T-helper 1 cell treated with Interleukin-12 subunit alpha and Interleukin-12 subunit beta and Interleukin-4 antibody, amounts not matched to agents 30 μg/mL and 1 μg/mL, for 36 hours (primary cell): ENCODE measurements at regions not wholly inside any gene's neighbourhood (a gene's known extent, or its start where the extent isn't known, plus 50 kb on each side); places are given as distances from the start of the nearest gene placed in this dataset.
"Not testable (repeated sequence)": the region's sequence is repeated elsewhere in the genome, so short reads cannot be mapped to it uniquely, and the experiment has no call there.

Source experiments
- H3K27ac Mint-ChIP-seq: one replicate; pipeline ENCODE4 v1.8.0; 2021; ENCODE audit warnings: mild to moderate bottlenecking, mixed read lengths
- H3K27me3 Mint-ChIP-seq: one replicate; pipeline ENCODE4 v1.8.0; 2021; ENCODE audit warnings: low read depth, mixed read lengths
- H3K36me3 Mint-ChIP-seq: one replicate; pipeline ENCODE4 v1.8.0; 2021; ENCODE audit warnings: low read depth, mixed read lengths
- H3K4me1 Mint-ChIP-seq: one replicate; pipeline ENCODE4 v1.8.0; 2021; ENCODE audit warnings: low read depth, mixed read lengths
- H3K4me3 Mint-ChIP-seq: one replicate; pipeline ENCODE4 v1.8.0; 2021; ENCODE audit warnings: mild to moderate bottlenecking, moderate library complexity, mixed read lengths
- H3K9me3 Mint-ChIP-seq: one replicate; pipeline ENCODE4 v1.8.0; 2021; ENCODE audit warnings: mixed read lengths

DNA sequence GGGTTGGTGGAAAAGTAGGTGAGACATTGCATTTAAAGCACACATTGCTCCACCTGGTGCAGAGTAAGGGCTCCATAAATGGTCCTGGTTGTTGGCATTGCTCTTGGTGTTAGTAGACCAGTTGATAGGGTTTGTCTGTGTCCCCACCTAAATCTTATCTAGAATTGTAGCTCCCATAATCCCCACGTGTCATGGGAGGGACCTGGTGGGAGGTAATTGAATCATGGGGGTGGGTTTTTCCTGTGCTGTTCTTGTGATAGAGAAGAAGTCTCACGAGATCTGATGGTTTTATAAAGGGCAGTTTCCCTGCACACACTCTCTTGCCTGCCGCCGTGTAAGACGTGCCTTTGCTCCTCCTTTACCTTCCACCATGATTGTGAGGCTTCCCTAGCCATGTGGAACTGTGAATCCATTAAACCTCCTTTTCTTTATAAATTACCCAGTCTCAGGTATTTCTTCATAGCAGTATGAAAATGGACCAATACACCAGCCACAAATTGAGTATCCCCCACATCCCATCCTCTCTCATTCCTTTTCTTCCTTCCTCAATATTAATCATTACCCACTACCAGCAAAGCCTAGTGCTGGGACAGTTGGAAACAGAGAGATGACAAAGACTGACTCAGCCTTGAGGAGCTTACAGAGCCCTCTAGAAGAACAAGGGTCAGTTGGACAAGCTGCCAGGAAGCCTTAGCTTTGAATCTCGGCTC is 285.9 kb upstream of the CRY1 start:
- H3K27me3 Mint-ChIP-seq, H3K9me3 Mint-ChIP-seq, H3K4me3 Mint-ChIP-seq, H3K27ac Mint-ChIP-seq, H3K36me3 Mint-ChIP-seq: not testable (repeated sequence)
- peaks cover 12% of the 10 kb centered on the region for H3K4me1 Mint-ChIP-seq

DNA sequence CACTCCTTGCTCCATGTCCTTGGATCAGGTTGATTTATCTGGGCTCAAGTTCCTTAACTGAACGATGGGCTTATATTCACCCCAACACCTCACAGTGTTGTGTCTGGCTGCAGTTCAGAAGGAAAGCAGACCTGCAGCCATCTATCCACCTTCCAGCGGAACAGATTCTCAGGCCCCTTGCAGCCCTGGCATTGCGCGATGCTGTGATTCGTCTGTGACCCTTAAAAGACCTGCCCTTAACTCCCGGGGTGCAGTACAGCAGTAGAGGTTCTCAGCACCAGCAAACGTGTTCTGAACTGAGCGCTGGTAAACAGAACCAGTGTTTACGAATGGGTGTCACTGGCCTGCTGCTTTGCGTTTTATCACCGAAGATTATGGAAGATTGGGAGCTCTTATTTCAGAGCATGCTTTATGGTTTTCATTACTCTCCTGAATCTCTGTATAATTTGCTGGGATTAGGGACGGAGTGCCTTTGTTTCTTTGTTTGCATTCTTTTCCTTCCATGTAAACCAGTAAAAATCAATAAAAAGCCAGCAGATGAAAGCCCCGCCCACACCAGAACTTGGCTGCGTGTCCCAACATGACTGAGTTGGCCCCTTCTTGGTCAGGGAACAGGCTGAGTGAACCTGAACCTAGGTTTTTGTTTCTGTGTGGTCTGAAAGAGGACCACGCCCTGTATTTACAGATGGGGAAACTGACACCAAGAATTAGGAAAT is 286.7 kb upstream of the CRY1 start:
- Mint-ChIP-seq H3K27ac (no peak overlapping the region), H3K27me3 (no peaks in the 10 kb centered on the region), H3K36me3 (no peaks in the 10 kb centered on the region), H3K4me3 (no peak overlapping the region), H3K9me3 (no peaks in the 10 kb centered on the region), H3K4me1 (peaks cover 7% of the 10 kb centered on the region)

DNA sequence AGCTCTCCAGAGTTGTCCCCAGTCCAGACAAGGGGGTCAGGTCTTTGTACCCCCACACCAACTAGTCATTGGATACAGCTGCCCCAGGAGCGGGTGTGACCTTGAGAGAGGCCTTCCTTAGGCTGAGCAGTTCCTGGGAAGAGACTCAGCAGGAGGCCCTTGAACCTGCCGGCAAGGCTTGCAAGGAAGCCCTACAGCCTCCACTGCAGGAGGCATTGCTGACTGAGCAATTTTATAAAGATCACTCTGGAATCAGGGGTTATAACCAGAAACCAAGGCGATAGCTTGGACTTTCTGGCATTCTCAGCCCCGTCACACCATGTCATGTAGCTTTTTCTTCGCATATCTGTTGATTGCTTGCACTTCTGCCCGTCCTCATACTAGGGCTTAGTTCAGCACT is 291.3 kb upstream of the CRY1 start:
- H3K4me3 Mint-ChIP-seq: no peak overlapping the region
- H3K27ac Mint-ChIP-seq: no peak overlapping the region
- H3K36me3 Mint-ChIP-seq: peaks cover 4% of the 10 kb centered on the region
- H3K27me3 Mint-ChIP-seq: no peaks in the 10 kb centered on the region
- H3K9me3 Mint-ChIP-seq: peaks cover 12% of the 10 kb centered on the region
- H3K4me1 Mint-ChIP-seq: peaks cover 19% of the 10 kb centered on the region

DNA sequence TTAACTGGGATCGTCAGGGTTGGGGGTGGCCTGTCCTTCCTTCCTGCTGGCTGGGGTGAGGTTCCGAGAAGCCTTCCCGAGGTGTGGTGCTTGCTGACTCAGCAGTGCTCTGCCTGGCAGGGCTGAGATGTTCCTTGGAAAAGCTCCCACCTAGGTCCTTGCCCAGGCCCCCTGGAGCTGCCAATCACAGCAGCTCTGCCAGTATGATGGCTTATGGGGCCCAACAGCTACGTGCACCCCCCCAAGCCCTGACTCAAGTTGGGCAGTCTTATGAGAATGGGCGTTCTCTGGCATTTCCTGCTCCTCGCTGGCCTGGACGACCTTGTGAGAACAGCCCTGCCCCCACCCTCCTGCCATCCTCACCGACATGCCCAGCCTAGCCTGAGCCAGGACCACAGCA is 292.2 kb upstream of the CRY1 start:
- Mint-ChIP-seq H3K4me1 (peaks cover 26% of the 10 kb centered on the region), H3K4me3 (no peak overlapping the region), H3K36me3 (peaks cover 6% of the 10 kb centered on the region), H3K9me3 (peaks cover 15% of the 10 kb centered on the region), H3K27me3 (no peaks in the 10 kb centered on the region), H3K27ac (no peak overlapping the region)

GRCh38 chr12:107386569-107386968 is 293.2 kb upstream of the CRY1 start:
- H3K27me3 Mint-ChIP-seq: no peaks in the 10 kb centered on the region
- peaks cover 32% of the 10 kb centered on the region for H3K4me1 Mint-ChIP-seq
- H3K4me3 Mint-ChIP-seq: no peak overlapping the region
- H3K27ac Mint-ChIP-seq: no peak overlapping the region
- H3K9me3 Mint-ChIP-seq: peaks cover 15% of the 10 kb centered on the region
- peaks cover 6% of the 10 kb centered on the region for H3K36me3 Mint-ChIP-seq

DNA sequence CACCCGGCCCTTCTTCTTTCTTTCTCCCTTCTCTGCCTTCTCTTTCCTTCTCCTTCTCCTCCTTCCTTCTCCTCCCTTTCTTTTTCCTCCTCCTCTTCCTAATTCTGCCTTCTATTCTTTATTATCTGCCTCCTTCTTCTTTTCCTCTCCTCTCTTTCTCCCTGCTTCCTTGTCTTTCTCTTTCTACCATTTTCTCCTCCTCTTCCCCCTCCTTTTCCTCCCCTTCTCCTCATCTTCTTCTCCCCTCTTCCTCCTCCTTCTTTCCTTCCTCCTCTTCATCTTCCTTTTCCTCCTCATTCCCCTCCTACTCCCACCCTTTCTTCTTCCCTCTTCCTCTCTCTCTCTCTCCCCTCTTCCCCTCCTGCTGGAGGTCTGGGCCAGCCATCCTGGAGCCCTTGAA is 294.9 kb upstream of the CRY1 start:
- H3K27me3 Mint-ChIP-seq: no peaks in the 10 kb centered on the region
- H3K9me3 Mint-ChIP-seq: peaks cover 15% of the 10 kb centered on the region
- peaks cover 48% of the 10 kb centered on the region for H3K4me1 Mint-ChIP-seq
- H3K27ac Mint-ChIP-seq: no peak overlapping the region
- H3K36me3 Mint-ChIP-seq: peaks cover 6% of the 10 kb centered on the region
- no peak overlapping the region for H3K4me3 Mint-ChIP-seq

GRCh38 chr12:107390414-107390813 is 295.2 kb upstream of the PWP1 start:
- peaks cover 58% of the 10 kb centered on the region for H3K4me1 Mint-ChIP-seq
- H3K4me3 Mint-ChIP-seq: no peak overlapping the region
- peaks cover 15% of the 10 kb centered on the region for H3K9me3 Mint-ChIP-seq
- H3K36me3 Mint-ChIP-seq: peaks cover 6% of the 10 kb centered on the region
- no peaks in the 10 kb centered on the region for H3K27me3 Mint-ChIP-seq
- H3K27ac Mint-ChIP-seq: peak overlapping the region; percentile 74

GRCh38 chr12:107393043-107393717 is 292.4 kb upstream of the PWP1 start:
- H3K9me3 Mint-ChIP-seq: peaks cover 15% of the 10 kb centered on the region
- H3K27ac Mint-ChIP-seq: no peak overlapping the region
- H3K27me3 Mint-ChIP-seq: no peaks in the 10 kb centered on the region
- H3K4me3 Mint-ChIP-seq: no peak overlapping the region
- H3K36me3 Mint-ChIP-seq: peaks cover 6% of the 10 kb centered on the region
- peaks cover 53% of the 10 kb centered on the region for H3K4me1 Mint-ChIP-seq

DNA sequence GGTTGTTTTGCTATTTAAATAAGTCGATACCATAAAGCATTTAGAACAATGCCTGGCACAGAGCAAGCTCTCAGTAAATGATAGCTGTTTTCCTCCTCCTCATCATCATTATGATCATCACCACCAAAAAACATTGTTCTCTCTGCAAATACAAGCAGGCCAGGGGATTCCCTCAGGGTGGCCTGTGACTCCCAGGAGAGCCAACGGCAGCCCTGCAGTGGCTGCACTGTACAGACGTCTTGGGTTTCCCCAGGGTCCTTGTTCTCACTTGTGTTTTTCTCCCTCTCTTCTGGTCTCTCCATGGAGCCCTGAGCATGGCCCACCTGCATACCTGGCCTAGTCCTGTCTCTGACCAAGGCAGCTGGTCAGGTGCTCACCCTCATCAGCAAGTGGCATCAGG is 290.9 kb upstream of the PWP1 start:
- H3K4me3 Mint-ChIP-seq: no peak overlapping the region
- no peaks in the 10 kb centered on the region for H3K27me3 Mint-ChIP-seq
- H3K36me3 Mint-ChIP-seq: peaks cover 2% of the 10 kb centered on the region
- peaks cover 3% of the 10 kb centered on the region for H3K9me3 Mint-ChIP-seq
- no peak overlapping the region for H3K27ac Mint-ChIP-seq
- H3K4me1 Mint-ChIP-seq: peaks cover 53% of the 10 kb centered on the region

GRCh38 chr12:107395817-107396216 is 289.8 kb upstream of the PWP1 start:
- no peak overlapping the region for H3K4me3 Mint-ChIP-seq
- H3K4me1 Mint-ChIP-seq: peaks cover 52% of the 10 kb centered on the region
- no peak overlapping the region for H3K27ac Mint-ChIP-seq
- H3K27me3 Mint-ChIP-seq: no peaks in the 10 kb centered on the region
- no peaks in the 10 kb centered on the region for H3K9me3 Mint-ChIP-seq
- H3K36me3 Mint-ChIP-seq: peaks cover 3% of the 10 kb centered on the region

GRCh38 chr12:107396991-107397390 is 288.6 kb upstream of the PWP1 start:
- H3K9me3 Mint-ChIP-seq: no peaks in the 10 kb centered on the region
- peaks cover 3% of the 10 kb centered on the region for H3K36me3 Mint-ChIP-seq
- no peak overlapping the region for H3K27ac Mint-ChIP-seq
- no peaks in the 10 kb centered on the region for H3K27me3 Mint-ChIP-seq
- H3K4me1 Mint-ChIP-seq: peaks cover 52% of the 10 kb centered on the region
- H3K4me3 Mint-ChIP-seq: no peak overlapping the region

GRCh38 chr12:107397890-107398500 is 287.6 kb upstream of the PWP1 start:
- Mint-ChIP-seq H3K36me3 (peaks cover 3% of the 10 kb centered on the region), H3K4me3 (no peak overlapping the region), H3K4me1 (peaks cover 49% of the 10 kb centered on the region), H3K27me3 (no peaks in the 10 kb centered on the region), H3K27ac (no peak overlapping the region), H3K9me3 (no peaks in the 10 kb centered on the region)

- no peaks in the 10 kb centered on the region for H3K9me3 Mint-ChIP-seq
Measured at GRCh38 chr12:107399046-107399445, 286.6 kb upstream of the PWP1 start.

DNA sequence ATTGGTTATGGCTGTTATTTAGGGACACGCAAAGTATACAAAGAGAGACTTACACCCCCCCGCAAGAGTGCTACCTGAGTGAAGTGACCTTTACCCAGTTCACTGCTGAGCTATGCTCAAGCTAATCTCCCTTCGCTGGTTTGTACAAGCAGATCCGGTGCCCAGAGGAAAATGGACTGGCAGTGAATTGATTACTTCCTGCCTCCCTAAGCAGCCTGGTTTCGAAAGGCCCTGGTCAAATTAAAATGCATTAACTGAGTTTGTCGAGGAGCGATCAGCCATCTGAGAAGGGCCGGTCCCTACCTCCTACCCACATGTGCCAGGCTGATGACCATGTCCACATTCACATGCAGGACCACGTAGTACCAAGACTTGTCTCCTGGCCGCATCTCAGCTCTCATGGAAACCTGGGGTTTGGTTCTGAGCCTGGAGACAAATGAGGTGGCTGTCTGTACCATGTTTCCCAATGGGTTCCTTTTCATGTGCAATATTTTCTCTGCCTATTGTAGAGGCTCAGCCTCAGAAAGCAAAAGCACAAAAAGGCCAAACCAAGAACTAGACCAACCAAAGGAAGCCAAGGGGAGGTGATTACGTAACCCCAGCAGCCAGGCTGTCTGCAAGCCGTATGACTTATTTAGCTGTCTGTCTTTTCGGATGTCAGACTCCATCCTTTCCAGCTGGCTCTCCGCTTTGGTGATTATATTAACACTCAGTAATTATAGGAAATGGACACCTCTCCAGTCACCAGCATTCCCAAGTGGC is 284.7 kb upstream of the PWP1 start:
- Mint-ChIP-seq H3K27ac (no peak overlapping the region), H3K27me3 (no peaks in the 10 kb centered on the region), H3K36me3 (peaks cover 3% of the 10 kb centered on the region), H3K4me1 (peaks cover 39% of the 10 kb centered on the region), H3K9me3 (no peaks in the 10 kb centered on the region), H3K4me3 (no peak overlapping the region)

More at GRCh38 chr12:107399046-107399445, 286.6 kb upstream of the PWP1 start:
- Mint-ChIP-seq H3K4me3 (no peak overlapping the region), H3K36me3 (peaks cover 3% of the 10 kb centered on the region), H3K4me1 (peaks cover 43% of the 10 kb centered on the region), H3K27ac (no peak overlapping the region), H3K27me3 (no peaks in the 10 kb centered on the region)
